HG03565 (cell line): ENCODE measurements at regions not wholly inside any gene's neighbourhood (a gene's known extent, or its start where the extent isn't known, plus 50 kb on each side); places are given as distances from the start of the nearest gene placed in this dataset.

Source experiments
- ATAC-seq: cut with Tn5 transposase; IDR thresholded peaks from one replicate; pipeline ENCODE4 v1.9.1; 2021; ENCODE audit warnings: mild to moderate bottlenecking, moderate library complexity; ENCODE audit not compliant: unreplicated experiment

DNA sequence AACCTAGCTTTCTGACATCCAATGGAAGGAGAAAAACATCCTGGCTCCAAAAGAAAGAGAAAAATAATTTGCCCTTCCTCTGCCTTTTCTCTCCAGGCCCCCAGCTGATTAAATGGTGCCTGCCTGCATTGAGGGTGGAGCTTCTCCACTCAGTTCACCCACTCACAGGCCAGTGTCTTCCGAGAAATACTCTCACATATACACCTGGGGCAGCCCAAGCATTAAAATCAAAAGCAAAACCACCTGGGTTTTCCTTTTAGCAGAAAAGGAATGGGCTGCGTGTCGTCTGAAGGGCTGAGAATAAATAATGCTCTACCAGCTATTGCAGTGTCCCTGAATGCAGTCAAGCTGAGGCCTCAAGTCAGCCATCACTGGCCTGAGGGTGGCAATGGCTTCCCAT lies 1143.8 kb upstream of the TENM4 start:
- ATAC-seq = no peak

DNA sequence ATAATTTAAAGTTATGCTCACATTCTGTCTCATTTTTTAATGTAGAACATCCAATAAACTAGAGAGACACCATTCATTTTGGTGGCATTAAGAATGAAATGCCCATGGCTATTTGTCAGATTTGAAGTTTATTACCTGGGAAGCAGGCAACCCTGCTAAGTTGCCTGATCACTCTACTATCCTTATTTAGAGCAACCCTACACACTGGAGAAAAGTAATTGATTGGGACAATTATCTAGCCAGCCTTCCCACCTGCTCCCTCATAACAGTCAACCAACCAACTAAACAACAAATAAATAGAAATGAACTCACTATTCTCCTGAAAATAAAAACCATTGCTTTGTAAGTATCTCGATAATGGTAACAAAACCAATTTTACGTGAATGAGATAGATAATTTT lies 1129.0 kb upstream of the TENM4 start:
- ATAC-seq = no peak

DNA sequence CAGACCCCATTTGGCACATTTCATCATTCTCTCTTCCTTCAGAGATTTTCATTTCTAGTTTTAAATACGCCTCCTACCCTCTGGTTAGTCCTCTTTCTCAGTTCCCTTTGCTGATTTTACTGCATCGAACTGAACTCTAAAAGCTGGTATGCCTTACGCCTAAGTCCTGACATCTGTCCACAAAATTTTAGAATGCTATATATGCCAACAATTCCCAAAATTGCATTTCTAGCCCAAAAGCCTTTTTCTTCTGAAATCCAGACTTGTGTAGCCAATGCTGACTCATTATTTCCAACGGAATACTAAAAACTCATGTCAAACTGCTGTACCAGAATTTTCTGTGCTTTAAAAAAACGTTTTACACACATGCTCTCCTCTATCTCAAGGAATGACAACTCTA lies 1124.4 kb upstream of the TENM4 start:
- no peak for ATAC-seq

DNA sequence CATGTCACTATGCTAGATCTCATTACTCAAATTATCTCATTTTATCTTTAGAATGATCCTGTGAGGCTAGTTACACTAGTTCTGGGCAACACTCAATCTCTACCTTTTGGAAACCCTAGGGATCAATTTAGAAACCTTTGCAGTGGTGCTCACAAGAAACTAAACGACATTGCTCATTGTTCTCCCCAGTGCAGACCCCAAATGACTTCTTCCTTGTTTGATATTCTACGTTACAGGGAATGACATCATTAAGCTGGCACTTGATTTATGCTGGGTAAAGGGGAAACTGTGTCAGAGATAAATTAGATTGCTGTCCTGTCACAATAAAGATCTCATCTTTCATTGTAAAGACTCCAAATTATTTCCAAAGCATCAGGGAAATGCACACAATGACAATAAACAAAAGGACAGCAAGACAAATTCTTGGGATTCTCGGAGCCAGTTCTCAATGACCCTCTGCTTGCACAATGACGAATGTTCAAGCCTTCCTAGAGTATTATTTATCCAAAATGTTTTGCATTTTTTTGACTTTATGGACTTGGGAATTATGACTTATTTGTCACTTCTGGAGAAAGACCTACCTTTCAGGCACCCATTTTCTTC lies 1121.8 kb upstream of the TENM4 start:
- ATAC-seq = no peak

DNA sequence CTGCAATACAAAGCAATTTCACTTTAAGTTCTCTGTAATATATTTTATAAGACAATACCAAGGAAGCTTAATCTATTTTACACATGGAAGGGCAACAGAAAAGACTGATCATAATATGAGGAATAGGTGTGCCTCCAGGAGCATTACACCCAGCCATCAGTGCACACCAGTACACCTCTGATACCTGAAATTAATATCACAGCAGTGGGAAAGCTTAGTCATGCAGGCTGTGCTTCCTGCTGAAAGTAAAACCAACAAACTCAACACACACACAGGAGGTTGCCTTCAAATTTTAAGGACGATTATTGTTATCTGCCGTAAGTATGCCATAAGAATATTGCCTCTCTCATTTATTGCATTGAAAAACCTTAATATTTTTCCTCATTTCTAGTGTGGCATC lies 1119.1 kb upstream of the TENM4 start:
- ATAC-seq = no peak

DNA sequence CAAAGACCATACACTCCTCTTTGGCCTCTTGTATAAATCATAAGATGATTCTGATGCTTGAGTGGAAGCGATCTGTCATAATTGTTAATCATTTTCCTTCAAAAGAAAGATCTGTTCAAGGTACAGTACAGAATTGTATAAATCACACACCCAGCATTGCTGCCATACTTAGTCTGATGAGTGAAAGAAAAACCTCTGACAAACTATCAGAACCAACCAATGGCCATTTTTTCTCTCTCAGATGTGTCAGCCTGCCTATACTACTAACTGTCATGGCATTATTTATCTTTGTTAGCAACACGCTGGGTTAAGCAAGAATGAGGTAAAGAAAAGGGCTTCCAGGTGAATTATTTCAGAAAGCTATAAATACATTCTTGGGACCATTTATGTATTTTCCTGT lies 1112.7 kb upstream of the TENM4 start:
- no peak for ATAC-seq

DNA sequence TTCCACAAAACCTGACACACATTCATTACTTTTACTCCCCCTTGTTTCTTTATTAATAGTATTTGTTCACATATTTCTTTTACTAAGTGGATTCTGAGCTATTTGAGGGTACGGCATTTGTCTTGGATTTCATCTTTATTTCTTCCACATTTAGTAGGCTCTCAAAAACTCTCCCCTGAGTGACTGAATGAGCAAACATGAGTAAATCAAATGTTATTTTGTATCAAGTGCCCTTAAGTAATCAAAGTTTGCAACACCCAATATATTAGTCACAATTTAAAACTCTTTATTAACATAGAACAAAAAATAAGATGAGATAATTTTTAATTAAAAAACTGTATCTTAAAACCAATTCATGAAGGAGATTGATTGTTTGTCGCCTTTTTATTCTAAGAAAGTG lies 1101.9 kb upstream of the TENM4 start:
- no peak for ATAC-seq

DNA sequence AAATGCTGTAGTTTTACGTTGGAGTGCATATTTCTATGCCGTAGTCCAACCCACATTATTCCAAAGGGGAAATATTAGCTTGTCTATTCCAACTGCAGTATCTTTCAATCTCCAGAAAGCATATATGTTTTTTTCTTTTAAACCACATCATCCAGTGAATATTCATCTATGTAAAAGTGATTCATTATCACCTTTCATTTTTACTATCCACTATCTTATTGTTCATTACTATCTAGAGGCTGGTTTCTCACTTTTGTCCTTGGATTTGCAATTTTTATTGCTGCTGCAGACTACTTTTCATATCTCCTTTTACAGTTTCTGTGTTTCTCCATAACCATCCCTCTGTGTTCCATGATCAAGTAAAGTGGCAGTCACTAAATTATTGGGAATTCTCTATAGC lies 1097.2 kb upstream of the TENM4 start:
- no peak for ATAC-seq

DNA sequence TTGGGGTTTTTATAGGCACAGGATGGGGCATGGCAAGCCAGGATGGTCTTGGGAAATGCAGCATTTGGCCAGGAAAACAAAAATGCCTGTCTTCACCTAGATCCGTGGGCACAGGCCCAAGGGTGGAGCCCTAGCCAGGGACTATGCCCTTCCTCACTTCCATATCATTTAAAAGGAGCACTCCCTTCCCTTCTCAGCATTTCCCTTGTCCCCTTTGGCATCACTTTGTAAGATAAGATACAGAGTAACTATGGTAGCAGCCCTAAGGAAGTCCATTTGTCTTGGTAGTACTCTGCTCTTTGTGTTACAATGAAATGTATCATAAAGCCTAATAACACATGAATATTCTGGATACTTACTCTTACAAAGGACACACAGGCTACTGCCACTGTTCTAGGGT lies 1092.6 kb upstream of the TENM4 start:
- no peak for ATAC-seq

DNA sequence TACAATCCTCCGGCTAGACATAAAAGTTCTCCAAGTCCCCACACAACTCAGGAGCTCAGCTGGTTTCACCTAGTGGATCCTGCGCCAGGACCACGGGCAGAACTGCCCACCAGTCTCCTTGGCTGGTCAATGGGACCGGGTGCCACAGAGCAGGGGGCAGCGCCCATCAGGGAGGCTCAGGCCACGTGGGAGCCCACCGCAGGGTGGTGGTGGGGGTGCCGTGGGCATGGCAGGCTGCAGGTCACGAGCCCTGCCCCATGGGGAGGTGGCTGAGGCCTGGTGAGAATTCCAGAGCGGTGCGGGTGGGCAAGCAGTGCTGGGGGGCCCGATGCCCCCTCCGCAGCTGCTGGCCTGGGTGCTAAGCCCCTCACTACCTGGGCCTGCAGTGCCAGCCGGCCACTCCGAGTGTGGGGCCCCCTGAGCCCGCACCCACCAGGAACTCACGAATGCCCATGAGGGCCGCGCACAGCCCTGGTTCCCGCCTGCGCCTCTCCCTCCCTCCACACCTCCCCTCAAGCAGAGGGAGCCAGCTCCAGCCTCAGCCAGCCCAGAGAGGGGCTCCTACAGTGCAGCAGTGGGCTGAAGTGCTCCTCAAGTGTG lies 1091.9 kb upstream of the TENM4 start:
- no peak for ATAC-seq

DNA sequence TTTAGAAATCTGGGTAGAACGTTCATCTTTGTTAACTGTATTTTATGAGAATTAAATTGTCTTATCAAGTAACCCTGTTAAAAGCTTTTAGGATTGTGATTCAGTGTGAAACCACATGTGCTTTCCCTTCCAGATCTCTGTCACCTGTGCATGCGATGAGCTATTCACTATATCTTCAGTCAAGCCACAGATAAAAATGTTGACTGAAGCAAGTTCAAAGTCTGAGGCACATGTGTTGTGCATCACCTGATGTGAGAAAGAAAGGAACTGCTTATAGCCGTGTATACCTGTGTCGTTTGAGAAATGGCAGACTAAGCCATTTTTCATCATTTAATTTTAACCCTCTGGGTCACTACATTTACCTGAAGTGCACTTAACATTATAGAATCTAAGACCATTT lies 1088.9 kb upstream of the TENM4 start:
- ATAC-seq = no peak

DNA sequence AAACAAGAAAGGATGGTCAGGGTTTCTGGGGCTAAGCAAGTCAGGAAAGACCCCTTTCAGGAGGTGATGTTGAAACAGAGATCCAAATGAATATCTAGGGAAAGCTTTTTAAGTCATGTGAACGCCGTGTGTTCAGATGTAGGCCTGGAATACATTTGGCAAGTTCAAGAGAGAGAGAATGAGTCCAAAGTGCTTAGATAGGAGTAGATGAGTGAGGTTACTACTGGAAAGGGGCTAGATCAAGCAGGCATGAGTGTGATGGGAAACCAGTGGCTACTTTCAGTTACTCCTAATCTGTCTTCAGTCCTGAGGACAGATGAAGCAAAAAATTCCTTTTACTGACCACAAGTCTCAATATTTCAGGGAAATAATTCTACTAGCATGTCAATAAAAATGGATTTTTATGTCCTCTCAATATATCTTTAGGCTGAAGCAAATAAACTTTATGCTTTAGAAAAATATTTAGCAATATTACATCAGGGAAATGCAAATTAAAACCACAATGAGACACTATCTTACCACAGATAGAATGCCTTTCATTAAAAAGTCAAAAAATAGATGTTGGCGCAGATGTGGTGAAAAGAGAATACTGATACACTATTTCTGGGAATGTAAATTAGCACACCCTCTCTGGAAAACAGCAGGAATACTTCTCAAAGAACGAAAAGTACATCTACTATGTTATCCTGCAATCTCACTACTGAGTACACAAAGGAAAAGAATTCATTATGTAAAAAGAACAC lies 1085.0 kb upstream of the TENM4 start:
- no peak for ATAC-seq

DNA sequence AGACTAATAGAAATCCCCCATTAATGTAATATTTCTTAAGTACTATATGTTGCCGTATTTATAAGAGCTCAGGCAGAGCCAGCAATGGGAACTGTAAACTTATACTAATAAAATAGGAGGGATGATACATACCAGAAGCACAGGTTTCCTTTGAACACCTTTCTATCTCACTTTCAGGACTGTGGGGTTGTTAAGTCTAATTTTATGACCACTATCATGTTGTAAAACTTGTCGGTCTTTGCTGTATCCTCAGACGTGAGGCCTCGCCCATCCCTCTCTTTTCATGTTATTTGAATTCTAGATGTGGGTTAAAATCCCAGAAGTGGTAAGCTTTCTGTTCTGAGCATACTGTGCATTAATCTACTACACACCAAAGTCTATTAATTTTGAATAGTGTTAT lies 1083.5 kb upstream of the TENM4 start:
- no peak for ATAC-seq

DNA sequence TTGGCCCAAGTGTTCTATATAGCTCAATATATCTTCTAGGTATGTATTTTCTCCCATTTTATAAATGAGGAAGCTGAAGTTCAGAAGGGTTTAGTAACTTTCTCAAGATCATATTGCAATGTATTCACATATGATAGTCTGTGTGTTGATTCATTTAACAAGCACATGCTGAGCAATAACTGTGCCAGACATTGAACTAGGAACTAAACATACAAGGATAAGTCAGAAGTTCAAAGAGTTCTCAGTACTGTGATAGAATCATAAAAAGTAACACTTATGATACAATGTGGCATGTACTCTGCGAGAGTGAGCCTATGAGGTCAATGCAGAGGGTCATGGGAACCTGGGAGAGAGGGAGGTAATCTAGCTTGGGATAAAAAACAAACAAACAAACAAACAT lies 1082.2 kb upstream of the TENM4 start:
- no peak for ATAC-seq

DNA sequence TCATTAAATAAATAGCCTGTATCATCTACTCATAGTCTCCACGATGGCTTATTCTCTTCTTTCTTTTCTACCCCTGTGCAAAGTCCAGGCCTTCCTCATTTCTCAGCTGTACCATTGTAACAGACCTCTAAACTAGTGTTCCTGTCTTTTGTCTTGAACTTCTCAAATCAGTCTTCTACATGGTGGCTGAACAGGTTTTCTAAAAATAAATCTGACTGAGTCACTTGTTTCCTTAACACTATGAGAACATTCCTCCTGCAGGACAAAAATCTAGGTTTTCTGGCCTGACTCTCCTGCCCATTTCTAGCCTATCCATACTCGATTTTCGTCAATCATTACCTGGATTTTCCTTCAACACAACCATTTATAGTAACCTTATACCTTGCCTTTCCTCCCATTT lies 1080.8 kb upstream of the TENM4 start:
- ATAC-seq = no peak

DNA sequence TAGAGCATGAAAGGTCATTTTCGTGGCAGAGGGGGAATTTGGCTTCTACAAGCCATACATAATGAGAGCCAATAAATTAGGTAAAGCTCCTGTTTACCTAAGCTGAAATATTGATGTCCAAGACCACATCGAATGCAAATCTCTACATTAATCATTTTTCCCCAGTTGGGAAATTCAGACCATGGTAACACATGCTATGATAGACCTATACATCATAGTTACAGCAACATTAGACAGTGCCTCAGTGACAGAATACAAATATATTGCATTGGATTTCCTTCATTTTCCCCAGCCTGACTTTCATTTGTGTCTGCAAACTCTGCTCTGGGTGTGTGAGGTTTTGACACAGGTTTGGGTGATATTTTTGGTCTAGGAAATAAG lies 1079.7 kb upstream of the TENM4 start:
- no peak for ATAC-seq

DNA sequence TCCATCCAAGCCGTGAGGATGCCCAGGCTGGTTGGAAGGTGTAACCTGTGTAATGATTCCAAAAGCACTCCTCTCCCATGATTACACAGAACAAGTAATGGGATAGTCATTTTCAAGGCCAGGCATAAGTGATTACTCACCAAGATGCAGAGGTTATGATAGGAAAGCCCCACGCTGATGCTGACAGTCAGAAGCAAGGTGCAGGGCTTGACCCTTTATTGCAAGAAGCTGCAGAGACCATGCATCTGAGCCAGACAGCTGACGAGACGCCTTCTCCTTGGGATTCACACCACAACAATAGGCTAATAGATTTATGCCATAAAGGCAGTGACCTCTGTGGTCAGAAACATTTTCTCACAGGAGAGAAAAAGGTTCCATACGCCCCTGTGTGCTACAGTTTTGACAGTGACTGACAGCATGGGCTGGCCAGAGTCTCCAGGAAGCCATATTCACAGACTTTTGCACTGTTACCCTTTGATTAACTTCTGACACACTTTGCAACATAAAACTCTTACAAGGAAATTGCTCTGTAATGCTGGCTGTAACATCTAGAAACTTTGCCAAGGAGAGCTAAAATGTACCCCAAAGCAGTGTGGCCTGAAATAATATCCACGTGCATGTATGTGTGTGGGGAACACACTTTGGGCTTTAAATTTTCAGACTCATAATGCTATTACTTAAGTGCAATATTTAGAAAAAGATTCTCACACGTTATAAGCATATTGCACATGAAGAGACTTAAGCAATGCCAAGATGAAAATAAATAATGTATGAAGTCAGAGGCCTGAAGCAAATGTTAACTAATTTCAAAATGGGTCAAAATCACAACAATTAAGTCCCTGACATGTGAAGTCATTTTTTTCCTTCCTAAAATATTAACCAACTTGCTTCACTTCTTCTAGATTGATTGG lies 1079.0 kb upstream of the TENM4 start:
- ATAC-seq = no peak

DNA sequence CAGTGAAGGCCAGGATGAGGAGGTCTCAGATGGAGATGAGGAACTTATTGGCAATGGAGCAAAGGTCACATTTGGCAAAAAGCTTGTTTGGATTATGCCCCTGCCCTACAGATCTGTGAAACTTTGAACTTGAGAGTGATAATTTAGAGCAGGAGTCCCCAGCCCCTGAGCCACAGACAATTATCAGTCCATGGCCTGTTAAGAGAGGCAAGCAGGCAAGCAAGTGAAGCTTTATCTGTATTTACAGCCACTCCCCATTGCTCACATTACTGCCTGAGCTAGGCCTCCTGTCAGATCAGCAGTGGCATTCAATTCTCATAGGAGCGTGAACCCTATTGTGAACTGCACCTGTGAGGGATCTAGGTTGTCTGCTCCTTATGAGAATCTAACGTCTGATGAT lies 1076.9 kb upstream of the TENM4 start:
- ATAC-seq = no peak

DNA sequence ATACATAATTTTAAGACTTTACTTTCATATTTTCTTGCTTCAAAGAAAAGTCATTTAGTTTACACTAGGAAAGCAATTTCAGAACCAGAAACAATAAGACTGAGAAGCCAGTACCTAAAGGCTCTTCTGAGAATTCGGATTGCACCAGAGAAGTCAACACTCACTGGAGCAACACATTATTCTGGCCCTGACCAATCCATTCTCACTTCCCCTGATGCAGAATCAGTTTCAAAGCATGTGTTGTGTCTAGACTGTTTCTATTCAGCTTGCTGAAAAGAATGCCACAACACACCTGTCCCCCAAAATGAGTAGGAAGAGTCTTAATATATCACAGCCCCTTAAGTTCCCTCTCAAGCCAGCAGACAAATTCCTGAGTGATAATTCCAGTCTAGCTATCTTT lies 1074.3 kb upstream of the TENM4 start:
- ATAC-seq = peak; percentile 45

DNA sequence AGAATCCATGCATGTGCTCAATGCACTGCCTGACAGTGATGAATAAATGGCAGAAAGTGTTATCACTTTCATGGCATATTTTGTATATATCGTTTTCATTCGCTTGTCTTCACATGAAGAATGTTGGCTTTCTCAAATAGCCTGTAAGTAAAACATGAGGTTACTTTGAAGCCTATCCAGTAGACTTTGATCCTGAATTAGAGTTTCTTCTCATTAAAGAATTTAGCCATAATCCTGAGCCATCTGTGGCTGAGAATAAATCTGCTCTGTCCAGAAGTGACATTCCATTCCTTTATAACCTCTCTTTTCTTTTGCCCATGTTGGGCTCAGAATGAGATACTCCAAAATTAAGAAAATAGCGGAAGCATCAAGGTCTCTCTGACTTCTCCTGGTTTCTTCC lies 1071.7 kb upstream of the TENM4 start:
- no peak for ATAC-seq

DNA sequence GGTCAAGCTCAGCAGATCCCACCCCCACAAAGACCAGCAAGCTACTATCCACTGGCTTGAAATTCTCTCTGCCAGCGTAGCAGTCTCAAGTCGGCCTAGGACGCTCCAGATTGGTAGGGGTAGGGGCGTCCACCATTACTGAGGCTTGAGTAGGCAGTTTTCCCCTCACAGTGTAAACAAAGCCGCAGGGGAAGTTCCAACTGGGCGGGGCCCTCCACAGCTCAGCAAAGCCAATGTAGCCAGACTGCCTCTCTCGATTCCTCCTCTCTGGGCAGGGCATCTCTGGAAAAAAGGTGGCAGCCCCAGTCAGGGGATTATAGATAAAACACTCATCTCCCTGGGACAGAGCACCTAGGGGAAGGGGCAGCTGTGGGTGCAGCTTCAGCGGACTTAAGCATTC lies 1064.9 kb upstream of the TENM4 start:
- no peak for ATAC-seq

DNA sequence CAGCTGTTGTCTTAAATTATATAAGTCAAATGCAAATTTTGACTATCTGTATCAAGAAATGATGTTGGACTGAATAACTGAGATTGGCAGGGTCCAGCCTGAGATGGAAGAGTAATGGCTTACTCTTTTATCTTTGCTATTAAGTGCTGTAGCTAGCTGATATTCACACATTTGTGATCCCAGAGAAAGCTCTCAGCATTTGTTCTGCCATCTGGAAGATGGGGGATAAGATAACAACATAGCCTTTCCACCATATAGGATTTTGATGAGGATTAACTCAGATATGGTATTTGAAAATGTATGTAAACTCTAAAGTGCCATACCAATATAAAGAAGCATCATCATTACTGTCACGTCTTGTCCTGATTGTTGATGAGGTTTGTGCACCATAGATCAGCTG lies 1063.2 kb upstream of the TENM4 start:
- ATAC-seq = no peak
